Astrocyte (in vitro differentiated cells and primary cell): ENCODE measurements at regions not wholly inside any gene's neighbourhood (a gene's known extent, or its start where the extent isn't known, plus 50 kb on each side); places are given as distances from the start of the nearest gene placed in this dataset.

Source experiments
- DNase-seq: peaks from one replicate; pipeline ENCODE4 v3.0.0-alpha.2; 2010; ENCODE audit warnings: low read depth
- FAIRE-seq: peaks from 2 replicates; lab custom pipeline; 2011; peaks lifted over from hg19 to GRCh38; lab: Jason Lieb, UNC
- H2AFZ ChIP-seq: 2 replicates; pipeline ENCODE4 v1.6.0; 2012; ENCODE audit warnings: low read depth, low read length, inconsistent platforms
- H3K27ac ChIP-seq: 2 replicates; pipeline ENCODE4 v1.5.1; 2011; ENCODE audit warnings: low read depth, low read length, inconsistent platforms
- H3K27me3 ChIP-seq: 2 replicates; pipeline ENCODE4 v1.6.0; 2011; ENCODE audit warnings: low read length, inconsistent platforms; ENCODE audit not compliant: insufficient read depth
- H3K36me3 ChIP-seq: 2 replicates; pipeline ENCODE4 v1.5.1; 2011; ENCODE audit warnings: low read length, inconsistent platforms; ENCODE audit not compliant: insufficient read depth
- H3K4me1 ChIP-seq: 2 replicates; pipeline ENCODE4 v1.5.1; 2011; ENCODE audit warnings: low read length, inconsistent platforms; ENCODE audit not compliant: insufficient read depth
- H3K4me2 ChIP-seq: 2 replicates; pipeline ENCODE4 v1.6.0; 2012; ENCODE audit warnings: low read length, inconsistent platforms
- H3K4me3 ChIP-seq: 2 replicates; pipeline ENCODE4 v1.5.1; 2011; ENCODE audit warnings: low read depth, mild to moderate bottlenecking, low read length, inconsistent platforms; ENCODE audit not compliant: insufficient read depth
- H3K79me2 ChIP-seq: 2 replicates; pipeline ENCODE4 v1.6.0; 2012; ENCODE audit warnings: mild to moderate bottlenecking, low read length, inconsistent platforms; ENCODE audit not compliant: insufficient read depth
- H3K9ac ChIP-seq: 2 replicates; pipeline ENCODE4 v1.6.0; 2012; ENCODE audit warnings: mild to moderate bottlenecking, low read length, inconsistent platforms
- H3K9me3 ChIP-seq: 2 replicates; pipeline ENCODE4 v1.5.1; 2012; ENCODE audit warnings: low read depth, mild to moderate bottlenecking, low read length, inconsistent platforms; ENCODE audit not compliant: insufficient read depth
- H4K20me1 ChIP-seq: 2 replicates; pipeline ENCODE4 v1.6.0; 2012; ENCODE audit warnings: low read length, inconsistent platforms; ENCODE audit not compliant: insufficient read depth
- H3K27ac Mint-ChIP-seq: one replicate; pipeline ENCODE4 v1.8.0; 2021; ENCODE audit warnings: mild to moderate bottlenecking, mixed read lengths; ENCODE audit not compliant: unreplicated experiment
- H3K27me3 Mint-ChIP-seq: one replicate; pipeline ENCODE4 v1.8.0; 2021; ENCODE audit warnings: low read depth, mixed read lengths; ENCODE audit not compliant: unreplicated experiment
- H3K36me3 Mint-ChIP-seq: one replicate; pipeline ENCODE4 v1.8.0; 2021; ENCODE audit warnings: low read depth, mixed read lengths; ENCODE audit not compliant: unreplicated experiment
- H3K4me1 Mint-ChIP-seq: one replicate; pipeline ENCODE4 v1.8.0; 2021; ENCODE audit warnings: low read depth, mixed read lengths; ENCODE audit not compliant: unreplicated experiment
- H3K4me3 Mint-ChIP-seq: one replicate; pipeline ENCODE4 v1.8.0; 2021; ENCODE audit warnings: mild to moderate bottlenecking, moderate library complexity, mixed read lengths; ENCODE audit not compliant: unreplicated experiment
- H3K9me3 Mint-ChIP-seq: one replicate; pipeline ENCODE4 v1.8.0; 2021; ENCODE audit warnings: mild to moderate bottlenecking, mixed read lengths; ENCODE audit not compliant: unreplicated experiment
- CTCF ChIP-seq: IDR thresholded peaks from 2 replicates; pipeline ENCODE4 v1.5.1; 2011; ENCODE audit warnings: low read depth, mild to moderate bottlenecking, inconsistent platforms, low read length, moderate library complexity; ENCODE audit not compliant: insufficient read depth
- EZH2 ChIP-seq: IDR thresholded peaks from 2 replicates; pipeline ENCODE4 v1.6.1; 2012; ENCODE audit warnings: mild to moderate bottlenecking, low read length, inconsistent platforms; ENCODE audit not compliant: insufficient read depth

GRCh38 chr6:26196846-26197635, 109.8 kb downstream of the HFE start:
- peak overlapping the region; percentile 86 for H3K4me2 ChIP-seq
- peaks cover 31% of the 10 kb centered on the region for H4K20me1 ChIP-seq
- Mint-ChIP-seq H3K9me3 (peaks cover 1% of the 10 kb centered on the region), H3K27me3 (no peaks in the 10 kb centered on the region), H3K4me3 (peak overlapping the region; percentile 99), H3K4me1 (peaks cover 20% of the 10 kb centered on the region), H3K27ac (peak overlapping the region; percentile 50), H3K36me3 (peaks cover 9% of the 10 kb centered on the region)
- peaks cover 8% of the 10 kb centered on the region for H3K4me1 ChIP-seq
- H3K4me3 ChIP-seq: peak overlapping the region; percentile 93
- H3K27me3 ChIP-seq: no peaks in the 10 kb centered on the region
- H3K9ac ChIP-seq: peak overlapping the region; percentile 97
- peak; percentile 88 for DNase-seq
- no peaks in the 10 kb centered on the region for H3K36me3 ChIP-seq
- FAIRE-seq: no peak
- peak overlapping the region; percentile 12 for H2AFZ ChIP-seq
- TF ChIP-seq EZH2: no peak
- TF ChIP-seq CTCF: no peak
- H3K79me2 ChIP-seq: peaks cover 33% of the 10 kb centered on the region
- H3K27ac ChIP-seq: peak overlapping the region; percentile 90
- H3K9me3 ChIP-seq: no peaks in the 10 kb centered on the region

GRCh38 chr6:26197636-26197932, 110.4 kb downstream of the HFE start:
- peaks cover 8% of the 10 kb centered on the region for H3K4me1 ChIP-seq
- H4K20me1 ChIP-seq: peaks cover 31% of the 10 kb centered on the region
- peak overlapping the region; percentile 93 for H3K4me3 ChIP-seq
- peaks cover 1% of the 10 kb centered on the region for H3K9me3 Mint-ChIP-seq
- no peak overlapping the region for H2AFZ ChIP-seq
- H3K9ac ChIP-seq: peak overlapping the region; percentile 97
- peak overlapping the region; percentile 50 for H3K27ac Mint-ChIP-seq
- no peaks in the 10 kb centered on the region for H3K9me3 ChIP-seq
- peaks cover 33% of the 10 kb centered on the region for H3K79me2 ChIP-seq
- H3K4me1 Mint-ChIP-seq: peaks cover 20% of the 10 kb centered on the region
- no peaks in the 10 kb centered on the region for H3K36me3 ChIP-seq
- H3K27me3 Mint-ChIP-seq: no peaks in the 10 kb centered on the region
- peak overlapping the region; percentile 86 for H3K4me2 ChIP-seq
- FAIRE-seq (no peak), DNase-seq (no peak)
- peak overlapping the region; percentile 99 for H3K4me3 Mint-ChIP-seq
- no peak for TF ChIP-seq CTCF
- TF ChIP-seq EZH2: no peak
- peak overlapping the region; percentile 90 for H3K27ac ChIP-seq
- peaks cover 9% of the 10 kb centered on the region for H3K36me3 Mint-ChIP-seq
- no peaks in the 10 kb centered on the region for H3K27me3 ChIP-seq
